ENCODE measurements at regions not wholly inside any gene's neighbourhood (a gene's known extent, or its start where the extent isn't known, plus 50 kb on each side); places are given as distances from the start of the nearest gene placed in this dataset.

DNA sequence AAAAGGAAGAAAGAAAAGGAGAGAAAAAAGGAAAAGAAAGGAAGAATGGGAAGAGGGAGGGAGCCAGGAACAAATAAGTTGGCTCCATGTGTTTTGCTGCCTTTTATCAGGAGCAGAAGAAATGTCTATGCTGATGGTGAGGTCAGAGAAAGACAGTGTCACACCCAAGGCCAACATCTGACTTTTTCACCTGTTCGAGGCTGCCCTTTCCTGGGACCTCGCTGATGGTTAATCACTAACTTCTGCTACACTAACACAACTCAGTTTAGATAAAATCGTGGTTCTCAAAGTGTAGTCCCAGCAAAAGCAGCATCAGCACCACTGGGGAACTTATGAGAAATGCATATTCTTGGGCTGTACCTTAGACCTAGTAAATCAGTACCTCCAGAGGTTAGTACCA is 88.2 kb upstream of the FER start:
- ChIA-PET POLR2A (no interaction called here), CTCF (no interaction called here)
- no peaks in the 10 kb centered on the region for H3K4me1 ChIP-seq (ENCODE audit: insufficient read depth, low read length)
- H3K36me3 ChIP-seq (ENCODE audit: insufficient read depth, low read length), result no peaks in the 10 kb centered on the region
- H3K27me3 Mint-ChIP-seq, result peaks cover 2 to 37% of the 10 kb centered on the region in 2 donors
- no peak overlapping the region for H3K27ac Mint-ChIP-seq
- H3K4me3 ChIP-seq (ENCODE audit: low read length), result no peak overlapping the region
- no peak overlapping the region for H3K4me3 Mint-ChIP-seq
- DNase-seq, result no peak
- no peaks in the 10 kb centered on the region for H3K9me3 Mint-ChIP-seq
- no peaks in the 10 kb centered on the region for H3K27me3 ChIP-seq (ENCODE audit: insufficient read depth, low read length, poor library complexity, severe bottlenecking)
- no peaks in the 10 kb centered on the region for H3K36me3 Mint-ChIP-seq
- H3K27ac ChIP-seq (ENCODE audit: low read depth, low read length), result no peak overlapping the region
- H3K9me3 ChIP-seq (ENCODE audit: low read length), result no peaks in the 10 kb centered on the region
- H3K4me1 Mint-ChIP-seq, result no peaks in the 10 kb centered on the region

GRCh38 chr5:108655750-108656450 is 91.8 kb upstream of the FER start:
- Mint-ChIP-seq H3K27ac (no peak overlapping the region), H3K9me3 (no peaks in the 10 kb centered on the region), H3K27me3 (peaks cover 6 to 37% of the 10 kb centered on the region in 2 donors), H3K4me1 (no peaks in the 10 kb centered on the region), H3K4me3 (no peak overlapping the region), H3K36me3 (no peaks in the 10 kb centered on the region)
- CTCF ChIA-PET, result no interaction called here
- H3K27me3 ChIP-seq (ENCODE audit: insufficient read depth, low read length, poor library complexity, severe bottlenecking), result no peaks in the 10 kb centered on the region
- H3K36me3 ChIP-seq (ENCODE audit: insufficient read depth, low read length), result no peaks in the 10 kb centered on the region
- DNase-seq, result no peak
- H3K4me1 ChIP-seq (ENCODE audit: insufficient read depth, low read length), result no peaks in the 10 kb centered on the region
- POLR2A ChIA-PET, result no interaction called here
- H3K4me3 ChIP-seq (ENCODE audit: low read length), result no peak overlapping the region
- H3K9me3 ChIP-seq (ENCODE audit: low read length), result no peaks in the 10 kb centered on the region
- no peak overlapping the region for H3K27ac ChIP-seq (ENCODE audit: low read depth, low read length)

DNA sequence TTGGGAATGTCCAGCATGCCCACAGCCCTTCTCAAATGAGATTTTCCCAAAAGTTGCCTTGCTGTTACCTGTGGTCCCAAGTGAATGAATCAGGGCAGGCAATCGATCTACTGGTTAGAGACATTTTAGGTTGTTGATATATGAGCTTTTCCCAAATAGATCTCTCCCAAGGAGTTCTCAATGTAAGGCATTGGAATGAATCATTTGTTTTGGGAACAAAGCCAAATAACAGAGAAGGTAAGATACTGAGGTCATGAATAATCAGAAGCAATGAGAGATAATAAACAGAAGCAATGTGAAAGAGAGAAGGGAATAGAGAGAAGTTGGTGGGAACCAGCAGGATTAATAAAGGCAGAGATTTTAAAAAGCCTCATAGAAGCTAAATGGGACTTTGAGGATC is 93.6 kb upstream of the FER start:
- H3K36me3 ChIP-seq (ENCODE audit: insufficient read depth, low read length), result no peaks in the 10 kb centered on the region
- H3K27me3 ChIP-seq (ENCODE audit: insufficient read depth, low read length, poor library complexity, severe bottlenecking), result no peaks in the 10 kb centered on the region
- no peak overlapping the region for H3K4me3 ChIP-seq (ENCODE audit: low read length)
- H3K9me3 ChIP-seq (ENCODE audit: low read length), result no peaks in the 10 kb centered on the region
- POLR2A ChIA-PET, result no interaction called here
- H3K27me3 Mint-ChIP-seq, result peaks cover 6 to 34% of the 10 kb centered on the region in 2 donors
- H3K36me3 Mint-ChIP-seq, result no peaks in the 10 kb centered on the region
- CTCF ChIA-PET, result no interaction called here
- no peak overlapping the region for H3K4me3 Mint-ChIP-seq
- DNase-seq, result no peak
- H3K27ac ChIP-seq (ENCODE audit: low read depth, low read length), result no peak overlapping the region
- peaks cover 0 to 2% (median 0%) of the 10 kb centered on the region in 5 donors for H3K9me3 Mint-ChIP-seq
- H3K27ac Mint-ChIP-seq, result no peak overlapping the region
- no peaks in the 10 kb centered on the region for H3K4me1 Mint-ChIP-seq
- no peaks in the 10 kb centered on the region for H3K4me1 ChIP-seq (ENCODE audit: insufficient read depth, low read length)

GRCh38 chr5:108653201-108653600 is 94.5 kb upstream of the FER start:
- CTCF ChIA-PET, result no interaction called here

DNA sequence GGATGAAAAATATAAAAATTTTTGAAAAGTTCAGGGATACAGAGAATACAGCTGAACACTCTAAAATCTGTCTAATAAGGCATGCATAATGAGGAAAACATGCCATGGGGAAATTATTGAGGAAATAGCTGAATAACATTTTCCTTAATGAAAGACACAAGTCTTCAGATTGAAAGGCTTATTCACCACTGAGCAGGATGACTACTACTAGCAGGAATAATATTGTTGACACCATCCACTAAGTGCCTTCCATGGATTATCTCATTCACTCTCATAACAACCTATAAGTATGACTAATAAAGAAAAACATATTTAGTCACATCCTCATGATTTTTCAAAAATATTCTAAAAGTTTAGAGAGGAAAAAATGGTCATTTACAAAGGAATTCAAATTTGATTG is 96.7 kb upstream of the FER start:
- Histone ChIP-seq H3K4me3 (ENCODE audit: low read length) (no peak overlapping the region), H3K9me3 (ENCODE audit: low read length) (no peaks in the 10 kb centered on the region), H3K27ac (ENCODE audit: low read depth, low read length) (no peak overlapping the region), H3K27me3 (ENCODE audit: insufficient read depth, low read length, poor library complexity, severe bottlenecking) (no peaks in the 10 kb centered on the region), H3K36me3 (ENCODE audit: insufficient read depth, low read length) (no peaks in the 10 kb centered on the region), H3K4me1 (ENCODE audit: insufficient read depth, low read length) (no peaks in the 10 kb centered on the region)
- Mint-ChIP-seq H3K27me3 (peaks cover 4 to 11% of the 10 kb centered on the region in 2 donors), H3K4me3 (no peak overlapping the region), H3K36me3 (peaks cover 0 to 2% (median 0%) of the 10 kb centered on the region in 3 donors), H3K27ac (no peak overlapping the region), H3K4me1 (no peaks in the 10 kb centered on the region), H3K9me3 (peaks cover 0 to 6% (median 2%) of the 10 kb centered on the region in 5 donors)
- CTCF ChIA-PET, result interaction anchor here (1.2 kb wide), 1 partner anchor 9 kb away, joined by 3 read pairs; no protein-coding TSS in a partner anchor
- DNase-seq, result no peak
- POLR2A ChIA-PET, result no interaction called here

More at GRCh38 chr5:108653201-108653600, 94.5 kb upstream of the FER start:
- Histone ChIP-seq H3K4me3 (ENCODE audit: low read length) (no peak overlapping the region), H3K4me1 (ENCODE audit: insufficient read depth, low read length) (no peaks in the 10 kb centered on the region), H3K27ac (ENCODE audit: low read depth, low read length) (no peak overlapping the region), H3K36me3 (ENCODE audit: insufficient read depth, low read length) (no peaks in the 10 kb centered on the region), H3K27me3 (ENCODE audit: insufficient read depth, low read length, poor library complexity, severe bottlenecking) (no peaks in the 10 kb centered on the region), H3K9me3 (ENCODE audit: low read length) (no peaks in the 10 kb centered on the region)
- peaks cover 0 to 2% (median 0%) of the 10 kb centered on the region in 5 donors for H3K9me3 Mint-ChIP-seq
- POLR2A ChIA-PET, result no interaction called here
- no peak for DNase-seq
- H3K27me3 Mint-ChIP-seq, result peaks cover 6 to 27% of the 10 kb centered on the region in 2 donors
- no peaks in the 10 kb centered on the region for H3K36me3 Mint-ChIP-seq
- H3K4me1 Mint-ChIP-seq, result no peaks in the 10 kb centered on the region
- H3K27ac Mint-ChIP-seq, result no peak overlapping the region
- H3K4me3 Mint-ChIP-seq, result no peak overlapping the region

GRCh38 chr5:108649646-108650045 is 98.1 kb upstream of the FER start:
- H3K36me3 Mint-ChIP-seq, result peaks cover 0 to 2% (median 0%) of the 10 kb centered on the region in 3 donors
- H3K4me1 Mint-ChIP-seq, result no peaks in the 10 kb centered on the region
- no peak overlapping the region for H3K4me3 ChIP-seq (ENCODE audit: low read length)
- peaks cover 4 to 5% of the 10 kb centered on the region in 2 donors for H3K27me3 Mint-ChIP-seq
- ChIA-PET POLR2A (no interaction called here), CTCF (interaction anchor here (1.0 kb wide), 1 partner anchor 789 kb away, joined by 3 read pairs; no protein-coding TSS in a partner anchor)
- H3K9me3 ChIP-seq (ENCODE audit: low read length), result no peaks in the 10 kb centered on the region
- H3K4me3 Mint-ChIP-seq, result no peak overlapping the region
- H3K27ac Mint-ChIP-seq, result no peak overlapping the region
- H3K27ac ChIP-seq (ENCODE audit: low read depth, low read length), result no peak overlapping the region
- H3K4me1 ChIP-seq (ENCODE audit: insufficient read depth, low read length), result no peaks in the 10 kb centered on the region
- no peak for DNase-seq
- peaks cover 0 to 6% (median 2%) of the 10 kb centered on the region in 5 donors for H3K9me3 Mint-ChIP-seq
- H3K27me3 ChIP-seq (ENCODE audit: insufficient read depth, low read length, poor library complexity, severe bottlenecking), result no peaks in the 10 kb centered on the region
- no peaks in the 10 kb centered on the region for H3K36me3 ChIP-seq (ENCODE audit: insufficient read depth, low read length)

DNA sequence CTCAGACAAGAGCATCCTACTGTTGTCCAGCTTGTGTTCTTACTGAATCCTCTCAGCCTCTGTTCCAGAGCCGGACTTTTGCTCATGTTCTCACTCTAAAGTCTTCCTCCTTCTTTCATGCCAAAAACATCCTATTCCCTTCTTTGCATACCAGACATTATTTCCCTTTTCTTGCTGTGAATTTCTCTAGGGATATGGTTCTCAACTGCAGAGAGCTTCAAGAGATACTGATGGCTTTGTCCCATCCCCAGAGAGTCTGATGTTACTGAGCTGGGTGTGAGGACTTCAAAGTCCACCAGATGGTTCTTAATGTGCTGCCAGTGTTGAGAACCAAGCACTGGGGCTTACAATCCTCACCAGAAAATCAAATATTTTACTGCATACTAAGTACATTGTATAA is 98.6 kb upstream of the FER start:
- Histone ChIP-seq H3K4me1 (ENCODE audit: insufficient read depth, low read length) (no peaks in the 10 kb centered on the region), H3K36me3 (ENCODE audit: insufficient read depth, low read length) (no peaks in the 10 kb centered on the region), H3K4me3 (ENCODE audit: low read length) (no peak overlapping the region), H3K27me3 (ENCODE audit: insufficient read depth, low read length, poor library complexity, severe bottlenecking) (no peaks in the 10 kb centered on the region), H3K9me3 (ENCODE audit: low read length) (no peaks in the 10 kb centered on the region), H3K27ac (ENCODE audit: low read depth, low read length) (no peak overlapping the region)
- H3K4me3 Mint-ChIP-seq, result no peak overlapping the region
- H3K4me1 Mint-ChIP-seq, result no peaks in the 10 kb centered on the region
- peaks cover 0 to 6% (median 2%) of the 10 kb centered on the region in 5 donors for H3K9me3 Mint-ChIP-seq
- ChIA-PET POLR2A (no interaction called here), CTCF (no interaction called here)
- peaks cover 4 to 5% of the 10 kb centered on the region in 2 donors for H3K27me3 Mint-ChIP-seq
- H3K36me3 Mint-ChIP-seq, result peaks cover 0 to 2% (median 0%) of the 10 kb centered on the region in 3 donors
- no peak for DNase-seq
- no peak overlapping the region for H3K27ac Mint-ChIP-seq

- Mint-ChIP-seq H3K9me3 (peaks cover 0 to 6% (median 0%) of the 10 kb centered on the region in 5 donors), H3K4me3 (peak overlapping the region in 2 of 7 donors; percentile 1 to 52), H3K27me3 (peaks cover 8 to 15% of the 10 kb centered on the region in 2 donors), H3K27ac (peak overlapping the region in 2 of 8 donors; percentile 4 to 41), H3K4me1 (peaks cover 2 to 5% (median 3%) of the 10 kb centered on the region in 3 donors), H3K36me3 (peaks cover 0 to 2% (median 0%) of the 10 kb centered on the region in 3 donors)
- DNase-seq, result peak in 4 of 5 donors; percentile 15 to 50 (median 31)
- ChIA-PET CTCF (interaction anchor here (1.1 to 2.0 kb wide), 5 partner anchors 8 to 797 kb away, joined by 3 to 8 read pairs (median 4); no protein-coding TSS in a partner anchor), POLR2A (no interaction called here)
- Histone ChIP-seq H3K27ac (ENCODE audit: low read depth, low read length) (no peak overlapping the region), H3K4me1 (ENCODE audit: insufficient read depth, low read length) (peaks cover 4% of the 10 kb centered on the region), H3K27me3 (ENCODE audit: insufficient read depth, low read length, poor library complexity, severe bottlenecking) (no peaks in the 10 kb centered on the region), H3K36me3 (ENCODE audit: insufficient read depth, low read length) (no peaks in the 10 kb centered on the region), H3K4me3 (ENCODE audit: low read length) (no peak overlapping the region), H3K9me3 (ENCODE audit: low read length) (no peaks in the 10 kb centered on the region)
Measured at GRCh38 chr5:108642170-108642906, 105.4 kb upstream of the FER start.

Measured in CD8-positive, alpha-beta memory T cell (primary cell).